ENCODE measurements at regions not wholly inside any gene's neighbourhood (a gene's known extent, or its start where the extent isn't known, plus 50 kb on each side); places are given as distances from the start of the nearest gene placed in this dataset.

GRCh38 chr22:48952256-48953102, 875.2 kb downstream of the BRD1 start:
- no peaks in the 10 kb centered on the region for H3K27me3 ChIP-seq (ENCODE audit: insufficient read depth)
- no peak overlapping the region for H2AFZ ChIP-seq
- H3K36me3 Mint-ChIP-seq (ENCODE audit: low read depth), result no peaks in the 10 kb centered on the region; the same call in 2 of the 3 replicates
- no peak for TF ChIP-seq REST (IDR thresholded peaks at IDR 0.05; ENCODE audit: unreplicated experiment)
- TF ChIP-seq EZH2phosphoT487 (IDR thresholded peaks at IDR 0.05; ENCODE audit: unreplicated experiment), result no peak
- no peak for TF ChIP-seq POLR2AphosphoS5 (IDR thresholded peaks at IDR 0.05; ENCODE audit: low read depth)
- TF ChIP-seq STAT1 (IDR thresholded peaks at IDR 0.05; ENCODE audit: unreplicated experiment), result no peak
- no peak for TF ChIP-seq CREB1 (CRISPR knock-in tag; IDR thresholded peaks at IDR 0.05; ENCODE audit: low read depth)
- TF ChIP-seq ZNF331 (CRISPR knock-in tag; IDR thresholded peaks at IDR 0.05; ENCODE audit: low read depth), result no peak
- TF ChIP-seq EZH2 (IDR thresholded peaks at IDR 0.05; ENCODE audit: low read depth, unreplicated experiment), result no peak
- TF ChIP-seq ZNF462 (CRISPR knock-in tag; IDR thresholded peaks at IDR 0.05), result no peak
- no peak for TF ChIP-seq ETS1 (IDR thresholded peaks at IDR 0.05)
- TF ChIP-seq ZNF114 (CRISPR knock-in tag; IDR thresholded peaks at IDR 0.05), result no peak
- TF ChIP-seq JUNB (IDR thresholded peaks at IDR 0.05; ENCODE audit: unreplicated experiment), result no peak
- no peak for TF ChIP-seq CTCF (conservative IDR thresholded peaks at IDR 0.05; ENCODE audit: low read depth in 2 of 2)
- TF ChIP-seq NANOG (IDR thresholded peaks at IDR 0.05; ENCODE audit: borderline replicate concordance), result no peak
- no peak overlapping the region for H3K4me3 ChIP-seq
- H4K20me1 ChIP-seq (replicated peaks; ENCODE audit: insufficient read depth), result no peaks in the 10 kb centered on the region
- H3F3A ChIP-seq (replicated peaks; ENCODE audit: low read depth), result no peaks in the 10 kb centered on the region
- H3K27me3 Mint-ChIP-seq (ENCODE audit: insufficient read depth, low read depth, poor library complexity), result peaks cover 14% of the 10 kb centered on the region
- DNase-seq (ENCODE audit: low spot score) (no peak), ATAC-seq (no peak)
- H3K79me2 ChIP-seq (replicated peaks; ENCODE audit: insufficient read depth), result no peaks in the 10 kb centered on the region
- peaks cover 5% of the 10 kb centered on the region; the same call in 1 of the 3 replicates for H3K4me1 Mint-ChIP-seq
- H3K4me3 Mint-ChIP-seq, result no peak overlapping the region
- no peaks in the 10 kb centered on the region for H3K36me3 ChIP-seq (ENCODE audit: insufficient read depth)
- no peak overlapping the region for H3K4me2 ChIP-seq
- H3K9me2 ChIP-seq (ENCODE audit: insufficient read depth), result no peaks in the 10 kb centered on the region
- H3K9me3 Mint-ChIP-seq, result no peaks in the 10 kb centered on the region; the same call in 1 of the 3 replicates
- no peak overlapping the region for H3K27ac Mint-ChIP-seq
- no peaks in the 10 kb centered on the region for H3K4me1 ChIP-seq (ENCODE audit: insufficient read depth)
- H3K27ac ChIP-seq (ENCODE audit: low read depth), result no peak overlapping the region

All from GM23338 (cell line).